Midbrain (tissue), 1 donor: ENCODE measurements at regions not wholly inside any gene's neighbourhood (a gene's known extent, or its start where the extent isn't known, plus 50 kb on each side); places are given as distances from the start of the nearest gene placed in this dataset.
"Not testable (repeated sequence)": the region's sequence is repeated elsewhere in the genome, so short reads cannot be mapped to it uniquely, and the experiment has no call there.

Source experiments
- DNase-seq: peaks from one replicate; lab custom pipeline; 2025; lab: John Stamatoyannopoulos, UW

- DNase-seq = no peak
Observed at GRCh38 chr15:92705764-92706163, 50.2 kb upstream of the FAM174B start.

GRCh38 chr15:92706201-92706600, 50.6 kb upstream of the FAM174B start:
- DNase-seq = no peak

GRCh38 chr15:92707880-92708551, 52.4 kb upstream of the FAM174B start:
- DNase-seq = no peak

- DNase-seq = no peak
Observed at GRCh38 chr15:92708635-92709034, 53.1 kb upstream of the FAM174B start.

- no peak for DNase-seq
Observed at GRCh38 chr15:92709110-92709790, 53.7 kb upstream of the FAM174B start.

GRCh38 chr15:92711457-92711831, 55.9 kb upstream of the FAM174B start:
- DNase-seq = no peak

- DNase-seq = peak; percentile 42
Observed at GRCh38 chr15:92714077-92714476, 58.5 kb upstream of the FAM174B start.

- DNase-seq = peak; percentile 84
Observed at GRCh38 chr15:92714477-92715401, 59.2 kb upstream of the FAM174B start.

DNA sequence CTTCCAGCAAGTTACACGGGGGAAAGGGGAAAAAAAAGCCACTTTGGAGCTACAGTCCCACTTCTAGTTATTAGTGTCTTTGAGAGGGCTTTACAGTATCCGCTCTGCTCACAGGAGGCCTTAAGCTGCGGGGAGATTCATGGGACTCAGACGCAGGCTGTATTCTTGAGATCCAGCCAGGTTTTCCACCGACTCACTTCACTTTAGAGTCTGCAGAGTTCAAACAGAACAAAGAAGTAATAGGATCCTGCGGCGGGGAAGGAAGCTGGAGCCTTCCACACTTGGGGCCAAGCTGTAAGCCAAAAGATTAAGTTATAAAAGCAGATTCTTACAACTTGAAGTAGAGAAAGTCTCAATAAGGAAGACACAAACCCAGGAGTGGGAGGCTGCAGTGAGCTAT, 60.2 kb upstream of the FAM174B start:
- DNase-seq = no peak

GRCh38 chr15:92719021-92719420, 63.4 kb upstream of the FAM174B start:
- no peak for DNase-seq

GRCh38 chr15:92724144-92724543, 68.6 kb upstream of the FAM174B start:
- no peak for DNase-seq

DNA sequence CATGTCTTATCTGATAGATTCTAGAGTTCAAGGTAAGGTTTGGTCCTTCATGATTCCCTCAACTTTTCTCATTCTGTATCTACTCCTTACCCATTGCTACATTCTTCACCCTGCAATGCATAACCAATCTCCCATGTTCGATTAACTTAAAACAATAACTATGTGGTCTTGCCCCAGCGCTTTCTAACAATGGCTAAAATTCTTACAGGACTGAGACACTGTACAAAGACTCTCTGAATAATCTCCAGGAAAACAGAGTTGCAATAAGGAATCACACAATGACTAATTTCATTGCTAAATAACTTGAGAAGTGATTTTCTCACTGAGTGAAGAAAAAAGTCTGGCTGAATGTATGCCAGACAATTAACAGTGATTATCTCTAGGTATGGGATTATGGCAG, 69.6 kb upstream of the FAM174B start:
- no peak for DNase-seq

DNA sequence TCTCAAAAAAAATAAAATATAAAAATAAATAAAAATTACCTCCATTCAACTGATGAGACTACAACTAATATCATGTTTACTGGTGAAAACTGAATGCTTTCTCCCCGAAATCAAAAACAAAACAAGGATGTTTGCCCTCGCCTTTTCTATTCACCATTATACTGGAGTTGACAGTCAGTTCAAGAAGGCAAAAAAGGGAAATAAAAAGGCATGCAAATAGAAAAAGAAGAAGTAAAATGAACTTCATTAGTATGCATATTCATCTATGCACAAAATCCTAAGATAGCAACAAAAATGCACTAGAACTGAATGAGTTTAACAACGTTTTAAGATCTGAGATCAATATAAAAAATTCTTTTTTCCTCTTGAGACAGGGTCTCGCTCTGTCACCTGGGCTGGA, 72.7 kb upstream of the FAM174B start:
- no peak for DNase-seq

DNA sequence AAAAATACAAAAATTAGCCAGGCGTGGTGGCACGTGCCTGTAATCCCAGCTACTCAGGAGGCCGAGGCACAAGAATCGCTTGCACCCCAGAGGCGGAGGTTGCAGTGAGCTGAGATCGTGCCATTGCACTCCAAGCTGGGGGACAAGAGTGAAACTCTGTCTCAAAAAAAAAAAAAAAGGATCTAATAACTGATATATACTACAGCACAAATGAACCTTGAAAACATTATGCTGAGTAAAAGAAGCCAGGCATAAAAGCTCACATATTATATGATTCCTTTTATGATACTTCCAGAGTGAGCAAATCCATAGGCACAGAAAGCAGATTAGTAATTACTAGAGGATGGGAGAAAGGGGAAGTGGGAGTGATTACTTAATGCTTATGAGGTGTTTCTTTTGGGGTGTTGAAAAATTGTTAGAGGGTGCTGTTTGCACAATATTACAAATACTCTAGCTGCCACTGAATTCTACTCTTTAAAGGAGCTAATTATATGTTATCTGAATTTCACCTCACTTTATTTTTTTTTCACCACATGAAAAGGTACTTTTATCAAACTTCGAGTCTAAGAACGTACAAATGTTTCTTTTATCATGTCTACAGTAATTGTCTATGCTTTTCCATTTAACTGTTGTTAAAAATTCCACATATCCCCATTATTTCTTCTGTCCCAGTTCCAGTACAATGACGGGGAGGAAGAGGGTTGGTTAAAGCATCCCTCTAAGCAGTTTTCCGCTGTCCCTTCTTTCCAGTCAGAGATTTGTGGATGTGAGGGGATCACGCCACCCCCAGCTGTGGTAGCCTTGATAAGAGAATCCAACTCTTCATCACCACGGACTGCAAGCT, 77.7 kb upstream of the FAM174B start:
- DNase-seq = no peak

DNA sequence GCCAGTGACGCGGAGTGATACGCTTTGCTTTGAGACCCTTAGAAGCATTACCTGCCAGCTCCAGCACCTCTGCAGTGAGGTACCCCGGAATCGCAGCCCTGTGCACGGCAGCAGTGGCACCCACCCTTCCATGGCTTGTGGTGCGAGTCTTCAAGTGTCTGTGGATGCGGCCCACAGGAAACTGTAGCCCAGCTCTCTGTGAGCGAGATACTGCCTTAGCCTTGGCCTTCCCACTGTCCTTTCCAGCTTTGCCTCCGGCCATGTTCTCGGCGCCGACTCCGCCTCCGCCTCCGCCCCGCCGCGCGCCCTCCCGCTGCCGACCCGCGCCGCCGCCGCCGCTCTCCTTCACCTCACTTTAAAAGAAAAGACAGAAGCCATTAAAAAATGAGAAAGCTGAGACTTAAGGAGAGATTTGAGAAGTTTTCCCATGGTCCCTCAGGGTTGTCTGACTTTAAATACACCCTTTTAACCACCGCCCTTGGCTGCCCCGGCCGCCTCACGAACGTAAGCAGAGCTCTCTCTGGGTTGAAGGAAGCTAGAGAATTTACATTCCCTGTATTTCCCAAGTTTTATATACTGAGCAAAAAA, 78.5 kb upstream of the FAM174B start:
- DNase-seq = peak; percentile 7

- not testable (repeated sequence) for DNase-seq
Observed at GRCh38 chr15:92739246-92739645, 83.7 kb upstream of the FAM174B start.

DNA sequence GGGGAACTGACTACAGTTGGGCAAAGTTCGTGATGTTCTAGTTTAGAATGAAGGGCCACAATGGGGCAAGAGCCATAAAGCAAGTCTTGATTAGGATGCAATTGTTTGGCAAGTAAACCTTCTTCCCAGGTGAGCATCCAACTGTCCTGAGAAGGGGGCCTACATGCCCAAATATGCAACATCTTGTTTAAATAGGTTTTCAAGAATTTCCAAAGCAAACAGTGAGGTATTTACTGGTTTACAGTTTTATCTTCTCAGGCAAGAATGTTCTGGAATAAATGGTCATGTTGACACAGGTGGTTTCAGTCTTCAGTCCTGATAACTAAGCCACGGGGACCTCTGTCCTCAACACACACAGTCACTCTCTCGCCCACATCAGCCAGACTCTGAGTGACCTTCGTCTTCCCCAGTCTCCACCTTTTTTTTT, 90.3 kb upstream of the FAM174B start:
- DNase-seq = no peak

DNA sequence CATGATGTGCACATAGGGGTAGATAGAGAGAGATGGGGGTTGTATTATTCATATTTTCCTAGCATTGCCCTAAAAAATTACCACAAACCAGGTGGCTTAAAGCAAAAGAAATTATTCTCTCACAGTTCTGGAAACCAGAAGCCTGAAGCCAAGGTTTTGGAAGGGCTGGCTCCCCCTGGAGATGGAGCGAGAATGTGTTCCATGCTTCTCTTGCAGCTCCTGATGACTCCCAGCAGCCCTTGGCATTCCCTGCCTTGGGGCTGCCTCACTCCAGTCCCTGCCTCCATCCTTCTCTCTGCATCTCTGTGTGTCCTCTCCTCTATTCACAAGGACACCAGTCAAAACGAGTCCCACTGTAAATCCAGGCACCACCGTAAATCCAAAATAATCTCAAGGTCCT, 91.5 kb upstream of the FAM174B start:
- DNase-seq = no peak

DNA sequence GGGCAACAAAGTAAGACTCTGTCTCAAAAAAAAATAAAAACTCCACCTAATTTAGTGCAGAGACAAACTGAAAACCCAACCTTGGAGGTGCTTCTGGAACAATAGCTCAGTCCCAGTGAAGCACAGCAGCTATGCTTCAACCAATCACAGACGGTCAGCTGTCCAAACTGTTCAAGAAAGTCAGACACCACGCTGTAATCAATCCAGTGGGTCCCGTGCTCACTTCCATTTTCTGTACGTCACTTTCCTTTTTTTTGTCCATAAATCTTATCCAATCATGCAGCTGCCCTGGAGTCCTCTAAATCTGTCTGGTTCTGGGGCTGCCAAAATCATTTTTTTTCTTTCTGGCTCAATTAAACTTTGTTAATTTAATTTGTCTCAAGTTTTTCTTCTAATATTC, 93.6 kb upstream of the FAM174B start:
- no peak for DNase-seq

- no peak for DNase-seq
Observed at GRCh38 chr15:92749946-92750345, 94.4 kb upstream of the FAM174B start.

DNA sequence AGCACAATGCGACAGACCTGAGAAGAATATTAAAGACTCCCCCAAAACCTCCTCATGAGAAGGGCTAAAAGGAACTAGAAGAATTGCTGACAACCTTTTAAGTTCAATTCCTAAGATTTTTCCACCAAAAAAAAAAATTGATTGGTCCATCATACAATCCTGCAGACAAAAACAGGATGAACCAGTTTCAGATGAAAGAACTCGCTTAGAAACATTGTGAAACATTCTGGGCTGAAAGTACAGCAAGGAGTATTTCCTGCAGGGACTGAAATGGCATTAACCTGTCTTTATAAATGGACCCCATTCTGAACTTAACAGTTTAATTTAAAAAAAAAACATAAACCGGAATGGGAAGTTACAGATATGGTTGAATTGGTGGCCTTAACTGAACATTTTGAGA, 96.0 kb upstream of the FAM174B start:
- DNase-seq = no peak
